Endodermal cell (in vitro differentiated cells): ENCODE measurements at regions not wholly inside any gene's neighbourhood (a gene's known extent, or its start where the extent isn't known, plus 50 kb on each side); places are given as distances from the start of the nearest gene placed in this dataset.

Source experiments
- DNase-seq: peaks from one replicate; pipeline ENCODE4 v3.0.0-alpha.2; 2017
- H3K27ac ChIP-seq: 2 replicates; pipeline ENCODE4 v1.5.1; 2013; ENCODE audit warnings: mild to moderate bottlenecking, low read depth, low read length, moderate library complexity
- H3K27me3 ChIP-seq: 2 replicates; pipeline ENCODE4 v1.6.1; 2013; ENCODE audit warnings: mild to moderate bottlenecking, low read length, moderate library complexity; ENCODE audit not compliant: insufficient read depth, control insufficient read depth, poor library complexity, severe bottlenecking
- H3K36me3 ChIP-seq: 2 replicates; pipeline ENCODE4 v1.7.0; 2013; ENCODE audit warnings: mild to moderate bottlenecking, low read length, moderate library complexity; ENCODE audit not compliant: control insufficient read depth, insufficient read depth
- H3K4me1 ChIP-seq: one replicate; pipeline ENCODE4 v1.7.0; 2013; ENCODE audit warnings: low read length; ENCODE audit not compliant: control insufficient read depth, insufficient read depth
- H3K4me3 ChIP-seq: 2 replicates; pipeline ENCODE4 v1.5.1; 2013; ENCODE audit warnings: mild to moderate bottlenecking, low read length, moderate library complexity
- H3K9ac ChIP-seq: 2 replicates; pipeline ENCODE4 v1.6.1; 2013; ENCODE audit warnings: mild to moderate bottlenecking, low read length, moderate library complexity; ENCODE audit not compliant: poor library complexity, severe bottlenecking; ENCODE audit errors: extremely low read depth
- H3K9me3 ChIP-seq: 2 replicates; pipeline ENCODE4 v1.6.1; 2013; ENCODE audit warnings: mild to moderate bottlenecking, low read length, moderate library complexity; ENCODE audit not compliant: control insufficient read depth
- H3K27ac Mint-ChIP-seq: 2 replicates; pipeline ENCODE4 v1.8.0; 2020; ENCODE audit warnings: mixed read lengths
- H3K27me3 Mint-ChIP-seq: 2 replicates; pipeline ENCODE4 v1.8.0; 2021; ENCODE audit warnings: mild to moderate bottlenecking, mixed read lengths; ENCODE audit not compliant: insufficient read depth
- H3K36me3 Mint-ChIP-seq: 2 replicates; pipeline ENCODE4 v1.8.0; 2020; ENCODE audit warnings: low read depth, mixed read lengths
- H3K4me1 Mint-ChIP-seq: 2 replicates; pipeline ENCODE4 v1.8.0; 2020; ENCODE audit warnings: mixed read lengths
- H3K4me3 Mint-ChIP-seq: 2 replicates; pipeline ENCODE4 v1.8.0; 2020; ENCODE audit warnings: mild to moderate bottlenecking, moderate library complexity, mixed read lengths
- H3K9me3 Mint-ChIP-seq: 2 replicates; pipeline ENCODE4 v1.8.0; 2020; ENCODE audit warnings: mild to moderate bottlenecking, mixed read lengths
- WGBS, 2 experiments: methylation state at CpG; one replicate each; pipeline versions ENCODE4 v1.1.5 to v1.1.7; 2013; ENCODE audit warnings: missing lambda C conversion rate in 2 of 2, mixed read lengths in 1 of 2; ENCODE audit not compliant: insufficient coverage in 1 of 2, insufficient read length in 1 of 2; 5-methylcytosine and 5-hydroxymethylcytosine counted together
- TF ChIP-seq, protein P1 (sequence below): fragments of 200-600 bp; sonication (generic); conservative IDR thresholded peaks from 2 replicates; pipeline ENCODE4 v1.5.0; 2021; ENCODE audit warnings: antibody characterized with exemption, mild to moderate bottlenecking

DNA sequence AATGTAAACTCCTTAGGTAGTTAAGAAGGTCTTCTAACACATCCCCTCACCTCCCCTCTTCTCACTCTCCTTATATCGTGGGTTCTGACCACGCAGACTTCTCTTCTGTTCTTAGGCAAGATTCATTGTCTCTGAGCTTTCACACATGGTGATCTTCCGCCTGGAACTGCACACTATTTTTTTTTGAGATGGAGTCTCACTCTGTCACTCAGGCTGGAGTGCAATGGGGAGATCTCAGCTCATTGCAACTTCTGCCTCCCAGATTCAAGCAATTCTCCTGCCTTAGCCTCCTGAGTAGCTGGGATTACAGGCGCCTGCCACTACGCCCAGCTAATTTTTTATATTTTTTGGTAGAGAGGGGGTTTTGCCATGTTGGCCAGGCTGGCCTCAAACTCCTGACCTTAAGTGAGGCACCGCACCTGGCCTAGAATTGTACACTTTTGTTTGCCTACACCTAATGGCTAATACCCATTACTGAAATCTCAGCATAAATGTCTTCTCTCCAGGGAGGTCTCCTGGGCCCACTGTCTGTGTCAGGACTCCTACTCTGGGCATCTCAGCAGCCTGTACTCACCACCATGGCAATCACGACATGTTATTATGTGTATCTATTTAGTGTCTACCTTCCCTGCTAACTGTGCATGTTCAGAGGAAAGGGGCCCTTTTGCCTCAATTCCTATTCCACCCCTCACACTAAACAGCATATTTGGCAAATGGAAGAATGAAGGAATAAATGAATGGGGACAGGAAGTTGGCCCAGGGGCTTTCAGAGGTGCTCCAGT, 646.3 kb upstream of the DPP6 start:
- H3K27ac Mint-ChIP-seq = no peak overlapping the region
- H3K9me3 Mint-ChIP-seq = peaks cover 99% of the 10 kb centered on the region
- 59 to 71% methylated on average over 3 to 7 of the region's 7 CpGs for WGBS, 2 experiments
- no peaks in the 10 kb centered on the region for H3K27me3 Mint-ChIP-seq
- no peak overlapping the region for H3K4me3 Mint-ChIP-seq
- Histone ChIP-seq H3K4me3 (no peak overlapping the region), H3K36me3 (no peaks in the 10 kb centered on the region), H3K27ac (no peak overlapping the region), H3K9me3 (peaks cover 74% of the 10 kb centered on the region), H3K9ac (no peak overlapping the region), H3K27me3 (no peaks in the 10 kb centered on the region), H3K4me1 (no peaks in the 10 kb centered on the region)
- no peaks in the 10 kb centered on the region for H3K4me1 Mint-ChIP-seq
- H3K36me3 Mint-ChIP-seq = no peaks in the 10 kb centered on the region
- DNase-seq = no peak
- TF ChIP-seq, protein P1, sequence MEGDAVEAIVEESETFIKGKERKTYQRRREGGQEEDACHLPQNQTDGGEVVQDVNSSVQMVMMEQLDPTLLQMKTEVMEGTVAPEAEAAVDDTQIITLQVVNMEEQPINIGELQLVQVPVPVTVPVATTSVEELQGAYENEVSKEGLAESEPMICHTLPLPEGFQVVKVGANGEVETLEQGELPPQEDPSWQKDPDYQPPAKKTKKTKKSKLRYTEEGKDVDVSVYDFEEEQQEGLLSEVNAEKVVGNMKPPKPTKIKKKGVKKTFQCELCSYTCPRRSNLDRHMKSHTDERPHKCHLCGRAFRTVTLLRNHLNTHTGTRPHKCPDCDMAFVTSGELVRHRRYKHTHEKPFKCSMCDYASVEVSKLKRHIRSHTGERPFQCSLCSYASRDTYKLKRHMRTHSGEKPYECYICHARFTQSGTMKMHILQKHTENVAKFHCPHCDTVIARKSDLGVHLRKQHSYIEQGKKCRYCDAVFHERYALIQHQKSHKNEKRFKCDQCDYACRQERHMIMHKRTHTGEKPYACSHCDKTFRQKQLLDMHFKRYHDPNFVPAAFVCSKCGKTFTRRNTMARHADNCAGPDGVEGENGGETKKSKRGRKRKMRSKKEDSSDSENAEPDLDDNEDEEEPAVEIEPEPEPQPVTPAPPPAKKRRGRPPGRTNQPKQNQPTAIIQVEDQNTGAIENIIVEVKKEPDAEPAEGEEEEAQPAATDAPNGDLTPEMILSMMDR = no peak

DNA sequence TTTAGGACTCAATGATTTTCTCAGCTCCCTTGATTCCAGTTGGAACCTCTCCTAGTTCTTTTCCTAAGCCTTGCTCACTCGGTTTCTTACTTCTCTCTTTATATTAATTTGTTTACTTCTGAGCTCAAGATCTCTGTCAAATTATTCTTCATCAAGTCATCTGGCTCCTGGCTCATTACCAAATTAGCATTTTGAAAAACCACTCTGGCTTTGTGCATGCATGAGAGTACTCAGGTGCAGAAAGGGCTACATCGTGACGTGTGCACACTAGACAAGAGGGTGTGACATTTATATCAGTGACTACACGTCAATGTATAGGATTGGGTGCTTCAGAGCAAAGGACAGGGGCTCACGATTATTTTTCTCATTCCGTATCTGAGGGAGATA, 645.7 kb upstream of the DPP6 start:
- Mint-ChIP-seq H3K27me3 (no peaks in the 10 kb centered on the region), H3K4me3 (no peak overlapping the region), H3K9me3 (peaks cover 99% of the 10 kb centered on the region), H3K4me1 (no peaks in the 10 kb centered on the region), H3K27ac (no peak overlapping the region), H3K36me3 (peaks cover 2% of the 10 kb centered on the region)
- H3K27me3 ChIP-seq = no peaks in the 10 kb centered on the region
- no peak overlapping the region for H3K9ac ChIP-seq
- no peak overlapping the region for H3K4me3 ChIP-seq
- TF ChIP-seq, protein P1 = no peak
- H3K27ac ChIP-seq = no peak overlapping the region
- no peak for DNase-seq
- no peaks in the 10 kb centered on the region for H3K4me1 ChIP-seq
- H3K36me3 ChIP-seq = no peaks in the 10 kb centered on the region
- H3K9me3 ChIP-seq = peaks cover 68% of the 10 kb centered on the region
- 77 to 80% methylated on average over 4 to 6 of the region's 6 CpGs for WGBS, 2 experiments

DNA sequence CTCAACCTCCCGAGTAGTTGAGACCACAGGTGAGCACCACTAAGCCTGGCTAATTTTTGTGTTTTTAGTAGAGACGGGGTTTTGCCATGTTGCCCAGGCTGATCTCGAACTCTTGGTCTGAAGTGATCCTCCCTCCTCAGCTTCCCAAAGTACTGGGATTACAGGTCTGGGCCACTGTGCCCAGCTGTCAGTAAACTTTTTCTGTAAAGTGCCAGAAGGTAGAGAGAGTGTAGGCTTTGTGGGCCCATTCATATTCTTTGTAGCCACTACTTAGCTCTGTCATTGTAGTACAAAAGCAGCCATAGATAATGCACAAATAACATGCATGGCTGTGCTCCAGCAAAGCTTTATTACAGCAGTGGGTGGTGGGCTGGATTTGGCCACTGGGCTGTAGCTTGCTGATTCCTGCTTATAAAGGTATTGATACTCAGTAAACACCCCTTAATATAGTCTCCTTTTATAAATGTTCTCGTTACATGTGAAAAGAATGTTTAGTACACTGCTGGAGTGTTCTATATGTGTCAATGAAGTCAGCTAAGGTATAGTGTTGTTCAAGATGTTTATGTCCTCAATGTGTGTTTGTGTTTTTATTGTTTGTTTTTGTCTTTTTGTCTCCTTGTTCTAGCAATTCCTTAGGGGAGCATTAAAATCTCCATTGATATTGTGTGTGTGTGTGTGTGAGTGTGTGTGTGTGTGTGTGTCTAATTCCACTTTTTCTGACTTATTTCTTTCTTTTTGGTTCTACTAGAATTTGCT, 644.7 kb upstream of the DPP6 start:
- Mint-ChIP-seq H3K27me3 (no peaks in the 10 kb centered on the region), H3K4me3 (no peak overlapping the region), H3K4me1 (no peaks in the 10 kb centered on the region), H3K27ac (no peak overlapping the region), H3K36me3 (peaks cover 2% of the 10 kb centered on the region), H3K9me3 (peaks cover 99% of the 10 kb centered on the region)
- Histone ChIP-seq H3K27me3 (no peaks in the 10 kb centered on the region), H3K36me3 (no peaks in the 10 kb centered on the region), H3K4me1 (no peaks in the 10 kb centered on the region), H3K4me3 (no peak overlapping the region), H3K9me3 (peaks cover 63% of the 10 kb centered on the region), H3K27ac (no peak overlapping the region), H3K9ac (no peak overlapping the region)
- 66 to 70% methylated on average over 2 to 4 of the region's 4 CpGs for WGBS, 2 experiments
- TF ChIP-seq, protein P1 = no peak
- no peak for DNase-seq
